PC-3 (cell line): ENCODE measurements at regions not wholly inside any gene's neighbourhood (a gene's known extent, or its start where the extent isn't known, plus 50 kb on each side); places are given as distances from the start of the nearest gene placed in this dataset.

Experiments
- EZH2 ChIP-seq: fragments of 300-600 bp; sonication (generic); IDR thresholded peaks from one replicate; pipeline ENCODE4 v1.6.1; 2017; ENCODE audit warnings: antibody characterized with exemption, mild to moderate bottlenecking, low read length; ENCODE audit not compliant: unreplicated experiment
- TF ChIP-seq, protein P1 (sequence below): fragments of 300-600 bp; sonication (generic); conservative IDR thresholded peaks from 2 replicates; pipeline ENCODE4 v1.5.1; 2017; ENCODE audit warnings: antibody characterized with exemption, low read depth, mild to moderate bottlenecking, low read length

DNA sequence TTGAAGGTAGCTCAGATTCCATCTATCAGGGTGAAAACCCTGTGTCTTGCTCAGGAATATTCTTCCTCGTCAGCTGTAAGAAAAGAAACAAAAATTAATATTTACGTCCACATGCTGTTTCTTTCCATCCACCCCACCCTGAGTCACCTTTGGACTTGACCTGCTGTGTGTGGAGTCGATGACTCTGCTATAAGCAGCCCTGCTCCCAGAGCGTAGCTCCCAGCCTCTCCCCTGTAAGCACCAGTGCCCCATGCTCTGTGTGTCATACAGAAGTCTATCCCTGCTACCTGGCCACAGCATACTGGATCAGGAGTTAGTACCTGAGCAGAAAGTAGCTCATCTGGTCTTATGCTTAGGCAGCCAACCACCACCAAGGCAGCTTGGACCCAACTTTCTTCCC is 223.6 kb downstream of the SOD2 start:
- TF ChIP-seq, protein P1, sequence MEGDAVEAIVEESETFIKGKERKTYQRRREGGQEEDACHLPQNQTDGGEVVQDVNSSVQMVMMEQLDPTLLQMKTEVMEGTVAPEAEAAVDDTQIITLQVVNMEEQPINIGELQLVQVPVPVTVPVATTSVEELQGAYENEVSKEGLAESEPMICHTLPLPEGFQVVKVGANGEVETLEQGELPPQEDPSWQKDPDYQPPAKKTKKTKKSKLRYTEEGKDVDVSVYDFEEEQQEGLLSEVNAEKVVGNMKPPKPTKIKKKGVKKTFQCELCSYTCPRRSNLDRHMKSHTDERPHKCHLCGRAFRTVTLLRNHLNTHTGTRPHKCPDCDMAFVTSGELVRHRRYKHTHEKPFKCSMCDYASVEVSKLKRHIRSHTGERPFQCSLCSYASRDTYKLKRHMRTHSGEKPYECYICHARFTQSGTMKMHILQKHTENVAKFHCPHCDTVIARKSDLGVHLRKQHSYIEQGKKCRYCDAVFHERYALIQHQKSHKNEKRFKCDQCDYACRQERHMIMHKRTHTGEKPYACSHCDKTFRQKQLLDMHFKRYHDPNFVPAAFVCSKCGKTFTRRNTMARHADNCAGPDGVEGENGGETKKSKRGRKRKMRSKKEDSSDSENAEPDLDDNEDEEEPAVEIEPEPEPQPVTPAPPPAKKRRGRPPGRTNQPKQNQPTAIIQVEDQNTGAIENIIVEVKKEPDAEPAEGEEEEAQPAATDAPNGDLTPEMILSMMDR, result no peak
- no peak for TF ChIP-seq EZH2
